SIG-M5 (cell line): ENCODE measurements at regions not wholly inside any gene's neighbourhood (a gene's known extent, or its start where the extent isn't known, plus 50 kb on each side); places are given as distances from the start of the nearest gene placed in this dataset.

Experiments used
- DNase-seq: peaks from one replicate; lab custom pipeline; 2025; lab: John Stamatoyannopoulos, UW

DNA sequence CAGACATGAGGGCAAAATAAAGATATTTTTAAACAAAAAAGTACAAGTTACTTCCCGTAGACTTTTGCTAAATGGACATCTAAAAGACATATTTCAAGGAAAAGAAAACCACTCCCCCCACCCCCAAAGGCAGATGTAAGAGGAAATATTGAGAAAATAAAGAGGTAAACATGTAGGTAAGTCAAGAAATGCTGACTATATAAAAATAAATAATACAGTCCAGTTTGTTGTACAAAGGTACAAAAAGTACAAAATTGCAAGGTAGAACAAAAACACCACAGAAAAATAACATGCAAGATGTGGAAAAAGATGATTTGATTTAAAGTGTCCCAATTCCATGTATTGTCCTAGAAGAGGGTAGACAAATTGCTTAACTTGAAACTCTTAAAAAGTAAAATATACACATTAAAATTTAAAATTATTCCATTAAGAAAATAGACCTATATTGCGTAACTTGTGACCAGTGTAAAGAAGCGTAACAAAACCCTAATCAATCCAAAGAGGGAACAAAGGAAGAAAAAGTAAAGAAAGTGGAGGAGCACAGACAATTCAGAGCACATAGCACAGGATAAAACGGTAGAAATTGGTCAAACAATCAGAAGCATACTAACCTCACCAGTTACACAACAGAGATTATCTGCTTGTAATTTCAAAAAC, 58.4 kb upstream of the FAM216B start:
- no peak for DNase-seq

DNA sequence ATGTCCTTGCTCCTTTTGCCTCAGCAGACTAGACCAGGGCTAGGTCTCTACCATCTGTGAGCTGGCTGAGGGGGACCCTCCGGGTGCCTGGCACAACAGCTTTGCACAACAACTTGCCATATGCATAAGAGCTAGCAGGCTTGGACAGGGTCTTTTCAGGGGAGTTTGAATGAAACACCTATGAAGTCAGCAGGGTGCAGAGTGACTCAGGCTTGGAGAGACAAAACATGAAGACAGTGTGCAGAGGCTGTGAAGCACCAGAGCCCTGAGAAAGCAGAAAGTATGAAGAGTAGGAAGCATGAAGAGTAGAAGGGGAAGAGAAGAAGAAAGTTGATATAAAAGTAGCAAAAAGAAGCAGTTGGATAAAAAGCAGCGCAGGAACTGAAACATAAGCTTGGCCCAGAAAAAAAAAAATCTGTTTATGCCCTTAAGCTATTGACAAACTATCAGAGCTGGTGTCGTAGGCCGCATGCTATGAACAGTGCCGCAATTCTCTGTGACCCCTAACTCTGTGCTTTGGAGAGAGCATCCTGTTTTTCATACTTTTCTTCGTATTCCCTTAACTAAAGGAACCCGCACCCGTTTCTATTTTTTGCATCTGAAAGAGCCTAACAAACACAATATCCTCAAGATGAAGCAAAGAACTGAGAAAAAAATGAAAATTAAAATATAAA, 52.7 kb upstream of the FAM216B start:
- no peak for DNase-seq

DNA sequence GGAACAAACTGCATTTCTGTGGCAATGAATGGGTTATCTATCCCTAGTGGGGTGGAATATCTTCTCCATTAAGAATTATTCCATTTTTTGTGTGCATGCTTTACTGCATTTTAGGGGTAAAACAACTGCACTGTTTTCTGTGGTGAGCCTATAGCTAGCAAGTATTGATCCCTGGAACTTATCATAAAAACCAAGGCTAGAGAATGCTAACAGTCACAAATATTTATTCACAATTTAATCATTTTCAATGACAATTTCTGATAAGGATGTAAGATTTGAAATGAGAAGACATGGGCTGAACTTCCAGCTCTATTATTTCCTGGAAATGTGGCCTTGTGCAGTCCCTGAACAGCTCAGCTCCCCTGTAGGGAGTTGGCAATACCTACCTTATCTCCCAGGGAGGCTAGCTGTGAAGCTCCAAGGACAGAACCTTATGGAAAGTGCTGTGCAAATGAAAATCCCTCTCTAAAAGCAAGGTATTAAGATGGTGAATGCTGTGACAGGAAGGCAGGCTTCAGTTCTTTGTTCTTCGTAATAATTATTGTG, 51.5 kb upstream of the FAM216B start:
- DNase-seq: no peak
